ENCODE measurements at regions not wholly inside any gene's neighbourhood (a gene's known extent, or its start where the extent isn't known, plus 50 kb on each side); places are given as distances from the start of the nearest gene placed in this dataset.

DNA sequence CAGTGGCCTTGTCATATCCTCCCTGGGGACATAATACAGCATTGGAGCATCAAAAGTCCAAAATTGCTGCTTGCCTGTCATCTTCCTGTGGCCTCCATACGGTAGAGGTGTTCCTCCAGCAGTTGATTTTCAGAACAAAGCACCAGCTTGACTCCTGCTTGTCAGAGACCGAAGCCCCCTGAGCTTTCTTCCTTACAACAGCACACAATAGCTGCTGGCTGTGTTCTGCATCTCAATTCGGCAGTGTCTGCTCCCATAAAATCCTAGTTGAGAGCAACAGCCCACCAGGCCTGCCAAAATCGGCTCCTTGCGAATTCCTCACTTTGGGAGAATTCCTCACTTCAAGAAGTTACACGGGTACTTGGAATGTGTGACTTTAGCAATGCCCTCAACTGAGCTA lies 372.9 kb downstream of the SAMD5 start:
- Mint-ChIP-seq H3K27me3 (no peaks in the 10 kb centered on the region), H3K4me1 (ENCODE audit: low read depth) (no peaks in the 10 kb centered on the region), H3K4me3 (no peak overlapping the region), H3K9me3 (no peaks in the 10 kb centered on the region), H3K36me3 (ENCODE audit: low read depth) (no peaks in the 10 kb centered on the region), H3K27ac (no peak overlapping the region)

- Mint-ChIP-seq H3K4me3 (no peak overlapping the region), H3K27ac (no peak overlapping the region), H3K27me3 (no peaks in the 10 kb centered on the region), H3K4me1 (ENCODE audit: low read depth) (no peaks in the 10 kb centered on the region), H3K36me3 (ENCODE audit: low read depth) (no peaks in the 10 kb centered on the region), H3K9me3 (peaks cover 4% of the 10 kb centered on the region)
Measured at GRCh38 chr6:147888374-147888773, 379.9 kb downstream of the SAMD5 start.

GRCh38 chr6:147891671-147892070 lies 383.2 kb downstream of the SAMD5 start:
- no peak overlapping the region for H3K4me3 Mint-ChIP-seq
- peaks cover 4% of the 10 kb centered on the region for H3K9me3 Mint-ChIP-seq
- H3K27ac Mint-ChIP-seq: no peak overlapping the region
- no peaks in the 10 kb centered on the region for H3K36me3 Mint-ChIP-seq (ENCODE audit: low read depth)
- no peaks in the 10 kb centered on the region for H3K4me1 Mint-ChIP-seq (ENCODE audit: low read depth)
- H3K27me3 Mint-ChIP-seq: no peaks in the 10 kb centered on the region

- H3K27me3 Mint-ChIP-seq: no peaks in the 10 kb centered on the region
- H3K4me1 Mint-ChIP-seq (ENCODE audit: low read depth): no peaks in the 10 kb centered on the region
- no peaks in the 10 kb centered on the region for H3K36me3 Mint-ChIP-seq (ENCODE audit: low read depth)
- H3K27ac Mint-ChIP-seq: no peak overlapping the region
- peaks cover 4% of the 10 kb centered on the region for H3K9me3 Mint-ChIP-seq
- no peak overlapping the region for H3K4me3 Mint-ChIP-seq
Measured at GRCh38 chr6:147892476-147892875, 384.0 kb downstream of the SAMD5 start.

GRCh38 chr6:147895272-147895671 lies 386.8 kb downstream of the SAMD5 start:
- Mint-ChIP-seq H3K27ac (no peak overlapping the region), H3K36me3 (ENCODE audit: low read depth) (no peaks in the 10 kb centered on the region), H3K27me3 (no peaks in the 10 kb centered on the region), H3K4me3 (no peak overlapping the region), H3K9me3 (peaks cover 3% of the 10 kb centered on the region), H3K4me1 (ENCODE audit: low read depth) (no peaks in the 10 kb centered on the region)

DNA sequence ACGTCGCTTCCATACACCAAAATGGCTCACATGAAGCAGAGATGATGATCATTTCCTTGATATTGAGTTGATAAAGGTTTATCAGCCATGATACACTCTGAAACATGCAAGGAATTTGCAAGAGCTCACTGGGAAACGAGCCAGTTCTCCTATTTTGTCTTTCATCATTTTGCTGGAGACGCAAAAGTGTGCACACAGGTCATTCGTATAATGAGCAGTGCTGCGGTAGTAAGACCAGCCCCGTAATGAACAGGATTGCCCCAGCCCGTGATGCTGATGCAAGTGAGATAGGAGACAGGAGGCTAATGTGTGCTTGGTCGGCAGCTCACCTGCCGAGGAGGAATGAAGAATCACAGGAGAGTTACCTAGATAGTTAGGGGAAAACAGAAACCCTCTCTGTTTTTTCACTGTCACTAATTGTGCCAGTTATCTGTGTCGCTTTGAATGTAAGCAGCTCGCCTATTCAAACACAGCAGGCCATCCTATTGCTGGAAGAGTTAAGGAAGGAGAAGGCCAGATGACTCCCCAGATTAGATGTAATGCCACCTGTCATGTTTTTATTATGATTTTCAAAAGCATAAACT lies 391.8 kb downstream of the SAMD5 start:
- Mint-ChIP-seq H3K9me3 (peaks cover 3% of the 10 kb centered on the region), H3K4me3 (no peak overlapping the region), H3K27me3 (no peaks in the 10 kb centered on the region), H3K36me3 (ENCODE audit: low read depth) (no peaks in the 10 kb centered on the region), H3K4me1 (ENCODE audit: low read depth) (no peaks in the 10 kb centered on the region), H3K27ac (no peak overlapping the region)

- Mint-ChIP-seq H3K4me3 (no peak overlapping the region), H3K27me3 (no peaks in the 10 kb centered on the region), H3K27ac (no peak overlapping the region), H3K4me1 (ENCODE audit: low read depth) (no peaks in the 10 kb centered on the region), H3K36me3 (ENCODE audit: low read depth) (no peaks in the 10 kb centered on the region), H3K9me3 (peaks cover 3% of the 10 kb centered on the region)
Measured at GRCh38 chr6:147903321-147903720, 394.8 kb downstream of the SAMD5 start.

- no peaks in the 10 kb centered on the region for H3K4me1 Mint-ChIP-seq (ENCODE audit: low read depth)
- H3K27ac Mint-ChIP-seq: no peak overlapping the region
Measured at GRCh38 chr6:147903931-147904330, 395.4 kb downstream of the SAMD5 start.

GRCh38 chr6:147904416-147904815 lies 395.9 kb downstream of the SAMD5 start:
- Mint-ChIP-seq H3K27me3 (no peaks in the 10 kb centered on the region), H3K27ac (no peak overlapping the region), H3K4me1 (ENCODE audit: low read depth) (no peaks in the 10 kb centered on the region), H3K9me3 (peaks cover 2% of the 10 kb centered on the region), H3K4me3 (no peak overlapping the region), H3K36me3 (ENCODE audit: low read depth) (no peaks in the 10 kb centered on the region)

More at GRCh38 chr6:147903931-147904330, 395.4 kb downstream of the SAMD5 start:
- Mint-ChIP-seq H3K36me3 (ENCODE audit: low read depth) (no peaks in the 10 kb centered on the region), H3K4me3 (no peak overlapping the region), H3K9me3 (peaks cover 3% of the 10 kb centered on the region), H3K27me3 (no peaks in the 10 kb centered on the region)

DNA sequence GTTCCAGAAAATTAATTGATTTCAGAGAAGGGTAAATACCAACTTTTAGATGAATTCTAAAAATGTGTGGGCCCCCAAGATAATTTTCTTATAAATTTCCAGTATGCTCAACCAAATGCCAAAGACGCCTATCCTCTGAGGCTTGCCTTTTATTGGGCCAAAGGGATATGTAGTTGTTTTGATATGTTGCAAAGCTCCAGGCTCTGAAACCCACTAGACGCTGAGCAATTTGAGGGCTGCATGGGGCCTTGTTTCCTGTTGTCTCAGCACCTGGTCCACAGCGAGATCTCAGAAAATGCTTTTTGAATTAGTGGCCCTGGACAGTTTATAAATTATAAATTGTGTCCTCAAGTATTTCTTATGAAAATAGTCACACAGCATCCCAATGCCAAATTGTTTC lies 397.2 kb downstream of the SAMD5 start:
- Mint-ChIP-seq H3K27ac (no peak overlapping the region), H3K9me3 (no peaks in the 10 kb centered on the region), H3K4me1 (ENCODE audit: low read depth) (no peaks in the 10 kb centered on the region), H3K27me3 (no peaks in the 10 kb centered on the region), H3K4me3 (no peak overlapping the region), H3K36me3 (ENCODE audit: low read depth) (no peaks in the 10 kb centered on the region)

DNA sequence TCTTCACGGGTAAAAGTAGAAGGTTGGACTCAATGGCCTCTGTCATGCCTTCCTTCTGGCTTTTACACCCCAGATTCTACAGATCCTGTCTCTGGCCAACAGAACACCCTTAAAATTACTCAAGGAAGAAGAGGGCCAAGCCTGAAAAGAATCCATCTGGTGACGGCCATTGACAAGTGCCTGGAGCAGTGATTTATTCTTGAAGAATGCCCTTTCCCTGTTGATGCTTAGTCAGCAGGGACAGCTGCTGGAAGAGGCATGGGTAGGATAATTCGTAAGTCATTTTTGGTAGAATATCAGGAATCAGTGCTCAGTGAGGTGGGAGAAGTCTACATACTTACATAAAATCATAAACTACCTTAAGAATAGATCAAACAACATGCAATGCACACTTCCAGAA lies 397.9 kb downstream of the SAMD5 start:
- peaks cover 4% of the 10 kb centered on the region for H3K9me3 Mint-ChIP-seq
- no peaks in the 10 kb centered on the region for H3K4me1 Mint-ChIP-seq (ENCODE audit: low read depth)
- no peaks in the 10 kb centered on the region for H3K27me3 Mint-ChIP-seq
- no peak overlapping the region for H3K27ac Mint-ChIP-seq
- no peaks in the 10 kb centered on the region for H3K36me3 Mint-ChIP-seq (ENCODE audit: low read depth)
- no peak overlapping the region for H3K4me3 Mint-ChIP-seq

DNA sequence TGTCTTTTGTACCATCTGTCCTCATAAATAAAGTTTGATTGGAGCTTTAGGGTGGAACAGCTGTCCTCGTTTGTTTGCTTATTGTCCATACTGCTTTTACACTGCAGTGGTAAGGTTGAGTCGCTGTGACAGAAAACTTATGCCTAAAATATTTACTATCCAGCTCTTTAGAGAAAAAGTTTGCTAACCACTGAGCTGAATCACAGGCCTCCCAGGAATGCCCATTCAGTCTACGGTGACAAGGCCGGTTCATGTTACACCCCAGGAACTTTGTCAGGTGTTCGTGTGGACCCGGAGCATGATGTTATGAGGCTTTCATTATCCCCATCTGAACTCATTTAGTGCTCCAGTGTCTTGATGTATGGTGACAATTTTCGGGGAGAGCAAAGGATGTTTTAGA lies 401.1 kb downstream of the SAMD5 start:
- no peak overlapping the region for H3K4me3 Mint-ChIP-seq
- H3K9me3 Mint-ChIP-seq: peaks cover 6% of the 10 kb centered on the region

DNA sequence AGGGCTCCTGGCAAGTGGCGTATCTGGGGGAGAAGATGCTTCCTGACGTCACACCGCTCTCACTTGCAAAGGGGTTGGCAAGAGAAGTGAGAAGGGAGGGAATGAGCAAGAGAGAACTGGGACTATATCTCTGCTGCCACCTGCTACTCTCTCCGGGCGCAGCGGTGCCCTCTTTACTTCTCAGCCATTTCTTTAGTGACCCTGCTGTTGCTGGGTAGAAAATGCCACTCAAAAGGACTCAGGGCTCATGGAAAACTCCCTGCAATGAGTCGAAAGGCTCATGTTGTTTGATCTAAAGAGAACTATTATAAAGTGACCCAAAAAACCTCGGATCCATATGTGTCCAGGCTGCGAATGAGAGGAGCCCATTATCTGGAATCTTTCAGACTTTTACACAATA lies 401.8 kb downstream of the SAMD5 start:
- peaks cover 8% of the 10 kb centered on the region for H3K9me3 Mint-ChIP-seq
- H3K27me3 Mint-ChIP-seq: no peaks in the 10 kb centered on the region
- H3K4me1 Mint-ChIP-seq (ENCODE audit: low read depth): no peaks in the 10 kb centered on the region
- no peak overlapping the region for H3K27ac Mint-ChIP-seq
- H3K4me3 Mint-ChIP-seq: no peak overlapping the region
- H3K36me3 Mint-ChIP-seq (ENCODE audit: low read depth): no peaks in the 10 kb centered on the region

More for the DNA sequence above, 401.1 kb downstream of the SAMD5 start:
- Mint-ChIP-seq H3K27ac (no peak overlapping the region), H3K36me3 (ENCODE audit: low read depth) (no peaks in the 10 kb centered on the region), H3K27me3 (no peaks in the 10 kb centered on the region), H3K4me1 (ENCODE audit: low read depth) (no peaks in the 10 kb centered on the region)

GRCh38 chr6:147911057-147911456 lies 402.6 kb downstream of the SAMD5 start:
- H3K27me3 Mint-ChIP-seq: no peaks in the 10 kb centered on the region
- no peak overlapping the region for H3K4me3 Mint-ChIP-seq
- H3K9me3 Mint-ChIP-seq: peaks cover 8% of the 10 kb centered on the region
- no peaks in the 10 kb centered on the region for H3K4me1 Mint-ChIP-seq (ENCODE audit: low read depth)
- no peak overlapping the region for H3K27ac Mint-ChIP-seq
- no peaks in the 10 kb centered on the region for H3K36me3 Mint-ChIP-seq (ENCODE audit: low read depth)

DNA sequence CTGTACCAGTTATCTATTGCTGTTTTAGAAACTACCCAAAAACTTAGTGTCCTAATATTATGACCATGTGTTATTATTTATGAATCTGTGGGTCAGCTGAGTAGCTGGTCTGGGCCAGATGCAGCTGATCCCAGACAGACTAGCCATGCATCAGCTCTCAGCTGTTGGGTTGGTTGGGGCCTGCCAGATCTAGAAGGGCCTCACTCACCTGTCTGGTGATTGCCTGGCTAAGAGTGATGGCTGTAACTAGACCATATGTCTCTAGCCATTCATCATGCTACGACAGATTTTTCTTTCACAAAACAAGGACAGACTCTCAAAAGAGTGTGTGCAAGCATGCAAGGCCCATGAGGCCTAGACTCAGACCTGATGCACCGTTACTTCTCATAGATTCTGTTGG lies 403.2 kb downstream of the SAMD5 start:
- Mint-ChIP-seq H3K9me3 (peaks cover 8% of the 10 kb centered on the region), H3K4me3 (no peak overlapping the region), H3K27ac (no peak overlapping the region), H3K27me3 (no peaks in the 10 kb centered on the region), H3K4me1 (ENCODE audit: low read depth) (no peaks in the 10 kb centered on the region), H3K36me3 (ENCODE audit: low read depth) (no peaks in the 10 kb centered on the region)

GRCh38 chr6:147922799-147923198 lies 414.3 kb downstream of the SAMD5 start:
- Mint-ChIP-seq H3K27me3 (no peaks in the 10 kb centered on the region), H3K9me3 (peaks cover 28% of the 10 kb centered on the region), H3K4me1 (ENCODE audit: low read depth) (no peaks in the 10 kb centered on the region), H3K36me3 (ENCODE audit: low read depth) (no peaks in the 10 kb centered on the region), H3K27ac (no peak overlapping the region), H3K4me3 (no peak overlapping the region)

Measured in stimulated activated naive CD8-positive, alpha-beta T cell treated with anti-CD3 and anti-CD28 coated beads, Interleukin-15, Interleukin-2, amounts not matched to agents 100 ng/mL and 50 ng/mL, for 24 hours (primary cell).